AG09309 (cell line): ENCODE measurements at regions not wholly inside any gene's neighbourhood (a gene's known extent, or its start where the extent isn't known, plus 50 kb on each side); places are given as distances from the start of the nearest gene placed in this dataset.
"Not testable (repeated sequence)": the region's sequence is repeated elsewhere in the genome, so short reads cannot be mapped to it uniquely, and the experiment has no call there.

Experiments
- DNase-seq: peaks from one replicate; pipeline ENCODE4 v3.0.0-alpha.2; 2010; ENCODE audit warnings: low read depth
- H3K4me3 ChIP-seq: 2 replicates; pipeline ENCODE4 v1.5.1; 2011; ENCODE audit warnings: mild to moderate bottlenecking, low read depth, low read length, moderate library complexity; ENCODE audit not compliant: control insufficient read depth
- TF ChIP-seq, protein P1 (sequence below): IDR thresholded peaks from 2 replicates; pipeline ENCODE4 v1.5.1; 2011; ENCODE audit warnings: mild to moderate bottlenecking, low read depth, low read length, inconsistent platforms; ENCODE audit not compliant: insufficient read depth, control insufficient read depth; ENCODE audit errors: missing control alignments

DNA sequence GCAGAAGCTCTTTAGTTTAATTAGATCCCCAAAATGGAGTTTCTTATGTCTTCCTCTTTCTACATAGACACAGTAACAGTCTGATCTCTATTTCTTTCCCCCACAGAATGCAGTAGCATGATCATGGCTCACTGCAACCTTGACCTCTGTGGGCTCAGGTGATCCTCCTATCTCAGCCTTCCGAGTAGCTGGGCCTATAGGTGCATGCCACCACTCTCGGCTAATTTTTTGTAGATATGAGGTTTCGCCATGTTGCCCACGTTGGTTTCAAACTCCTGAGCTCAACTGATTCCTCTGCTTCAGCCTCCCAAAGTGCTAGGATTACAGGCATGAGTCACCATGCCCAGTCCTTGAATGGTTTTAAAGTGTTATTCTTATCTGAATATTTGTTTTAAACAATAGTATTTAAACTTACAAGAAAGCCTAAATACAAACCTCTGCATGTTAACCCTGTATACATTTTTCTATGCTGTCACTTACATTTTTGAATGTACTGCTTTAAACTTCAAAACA is 120.6 kb downstream of the GOSR1 start:
- no peak for DNase-seq
- no peak overlapping the region for H3K4me3 ChIP-seq
- TF ChIP-seq, protein P1, sequence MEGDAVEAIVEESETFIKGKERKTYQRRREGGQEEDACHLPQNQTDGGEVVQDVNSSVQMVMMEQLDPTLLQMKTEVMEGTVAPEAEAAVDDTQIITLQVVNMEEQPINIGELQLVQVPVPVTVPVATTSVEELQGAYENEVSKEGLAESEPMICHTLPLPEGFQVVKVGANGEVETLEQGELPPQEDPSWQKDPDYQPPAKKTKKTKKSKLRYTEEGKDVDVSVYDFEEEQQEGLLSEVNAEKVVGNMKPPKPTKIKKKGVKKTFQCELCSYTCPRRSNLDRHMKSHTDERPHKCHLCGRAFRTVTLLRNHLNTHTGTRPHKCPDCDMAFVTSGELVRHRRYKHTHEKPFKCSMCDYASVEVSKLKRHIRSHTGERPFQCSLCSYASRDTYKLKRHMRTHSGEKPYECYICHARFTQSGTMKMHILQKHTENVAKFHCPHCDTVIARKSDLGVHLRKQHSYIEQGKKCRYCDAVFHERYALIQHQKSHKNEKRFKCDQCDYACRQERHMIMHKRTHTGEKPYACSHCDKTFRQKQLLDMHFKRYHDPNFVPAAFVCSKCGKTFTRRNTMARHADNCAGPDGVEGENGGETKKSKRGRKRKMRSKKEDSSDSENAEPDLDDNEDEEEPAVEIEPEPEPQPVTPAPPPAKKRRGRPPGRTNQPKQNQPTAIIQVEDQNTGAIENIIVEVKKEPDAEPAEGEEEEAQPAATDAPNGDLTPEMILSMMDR: no peak

DNA sequence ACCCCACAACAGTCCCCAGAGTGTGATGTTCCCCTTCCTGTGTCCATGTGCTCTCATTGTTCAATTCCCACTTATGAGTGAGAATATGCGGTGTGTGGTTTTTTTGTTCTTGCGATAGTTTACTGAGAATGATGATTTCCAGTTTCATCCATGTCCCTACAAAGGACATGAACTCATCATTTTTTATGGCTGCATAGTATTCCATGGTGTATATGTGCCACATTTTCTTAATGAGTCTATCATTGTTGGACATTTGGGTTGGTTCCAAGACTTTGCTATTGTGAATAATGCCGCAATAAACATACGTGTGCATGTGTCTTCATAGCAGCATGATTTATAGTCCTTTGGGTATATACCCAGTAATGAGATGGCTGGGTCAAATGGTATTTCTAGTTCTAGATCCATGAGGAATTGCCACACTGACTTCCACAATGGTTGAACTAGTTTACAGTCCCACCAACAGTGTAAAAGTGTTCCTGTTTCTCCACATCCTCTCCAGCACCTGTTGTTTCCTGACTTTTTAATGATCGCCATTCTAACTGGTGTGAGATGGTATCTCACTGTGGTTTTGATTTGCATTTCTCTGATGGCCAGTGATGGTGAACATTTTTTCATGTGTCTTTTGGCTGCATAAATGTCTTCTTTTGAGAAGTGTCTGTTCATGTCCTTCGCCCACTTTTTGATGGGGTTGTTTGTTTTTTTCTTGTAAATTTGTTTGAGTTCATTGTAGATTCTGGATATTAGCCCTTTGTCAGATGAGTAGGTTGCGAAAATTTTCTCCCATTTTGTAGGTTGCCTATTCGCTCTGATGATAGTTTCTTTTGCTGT is 120.0 kb downstream of the GOSR1 start:
- not testable (repeated sequence) for DNase-seq, H3K4me3 ChIP-seq

DNA sequence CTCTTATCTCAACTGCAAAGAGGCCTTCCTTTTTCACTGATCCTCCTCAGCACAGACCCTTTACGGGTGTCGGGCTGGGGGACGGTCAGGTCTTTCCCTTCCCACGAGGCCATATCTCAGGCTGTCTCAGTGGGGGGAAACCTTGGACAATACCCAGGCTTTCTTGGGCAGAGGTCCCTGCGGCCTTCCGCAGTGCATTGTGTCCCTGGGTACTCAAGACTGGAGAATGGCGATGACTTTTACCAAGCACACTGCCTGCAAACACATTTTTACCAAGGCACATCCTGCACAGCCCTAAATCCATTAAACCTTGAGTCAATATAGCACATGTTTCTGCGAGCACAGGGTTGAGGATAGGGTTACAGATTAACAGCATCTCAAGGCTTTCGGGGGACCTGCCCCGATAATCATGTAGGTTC is 117.8 kb downstream of the GOSR1 start:
- H3K4me3 ChIP-seq, DNase-seq: not testable (repeated sequence)

DNA sequence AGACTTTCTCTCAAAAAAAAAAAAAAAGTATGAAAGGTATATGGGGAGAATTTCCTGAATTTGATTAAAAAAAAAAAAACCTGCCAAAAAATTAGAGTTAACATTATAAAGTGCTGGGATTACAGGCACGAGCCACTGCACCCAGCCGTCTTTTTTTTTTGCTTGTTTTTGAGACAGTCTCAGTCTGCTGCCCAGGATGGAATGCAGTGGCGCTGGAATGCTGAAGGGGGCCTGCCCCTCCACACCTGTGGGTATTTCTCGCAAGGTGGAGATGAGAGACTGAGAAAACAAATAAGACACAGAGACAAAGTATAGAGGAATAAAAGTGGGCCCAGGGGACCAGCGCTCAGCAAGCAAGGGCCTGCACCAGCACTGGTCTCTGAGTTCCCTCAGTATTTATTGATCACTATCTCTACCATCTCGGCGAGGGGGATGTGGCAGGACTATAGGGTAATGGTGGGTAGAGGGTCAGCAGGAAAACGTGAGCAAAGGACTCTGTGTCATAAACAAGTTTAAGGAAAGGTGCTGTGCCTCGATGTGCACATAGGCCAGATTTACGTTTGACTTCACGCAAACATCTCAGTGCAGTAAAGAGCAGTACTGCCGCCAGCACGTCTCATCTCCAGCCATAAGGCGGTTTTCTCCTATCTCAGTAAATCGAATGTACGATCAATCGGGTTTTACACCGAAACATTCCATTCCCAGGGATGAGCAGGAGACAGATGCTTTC is 117.2 kb downstream of the GOSR1 start:
- H3K4me3 ChIP-seq: no peak overlapping the region
- DNase-seq: no peak
- TF ChIP-seq, protein P1: no peak

DNA sequence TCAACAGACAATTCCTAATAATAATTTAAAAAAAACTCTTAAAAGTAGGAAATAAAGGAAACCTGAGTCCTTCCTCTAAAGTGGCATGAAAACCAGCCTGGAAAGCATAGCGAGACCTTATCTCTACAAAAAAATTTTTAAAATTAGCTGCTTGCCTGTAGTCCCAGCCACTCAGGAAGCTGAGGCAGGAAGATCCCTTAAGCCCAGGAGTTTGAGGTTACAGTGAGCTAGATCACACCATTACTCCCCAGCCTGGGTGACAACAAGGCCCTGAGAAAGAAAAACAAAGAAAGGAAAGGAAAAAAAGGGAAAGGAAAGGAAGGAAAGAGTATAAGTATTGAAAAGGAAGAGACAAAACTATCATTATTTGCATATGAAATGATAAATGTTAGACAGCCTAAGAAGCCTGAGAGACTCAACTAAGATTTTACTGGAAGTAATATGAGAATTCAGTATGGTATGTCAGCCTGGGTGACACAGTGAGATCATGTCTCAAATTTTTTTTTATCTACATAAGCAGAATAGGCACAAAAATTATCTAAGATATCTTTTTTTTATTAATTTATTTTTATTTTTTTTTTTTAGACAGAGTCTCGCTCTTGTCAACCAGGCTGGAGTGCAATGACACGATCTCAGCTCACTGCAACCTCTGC is 113.0 kb downstream of the GOSR1 start:
- DNase-seq: no peak
- TF ChIP-seq, protein P1: no peak
- H3K4me3 ChIP-seq: no peak overlapping the region

DNA sequence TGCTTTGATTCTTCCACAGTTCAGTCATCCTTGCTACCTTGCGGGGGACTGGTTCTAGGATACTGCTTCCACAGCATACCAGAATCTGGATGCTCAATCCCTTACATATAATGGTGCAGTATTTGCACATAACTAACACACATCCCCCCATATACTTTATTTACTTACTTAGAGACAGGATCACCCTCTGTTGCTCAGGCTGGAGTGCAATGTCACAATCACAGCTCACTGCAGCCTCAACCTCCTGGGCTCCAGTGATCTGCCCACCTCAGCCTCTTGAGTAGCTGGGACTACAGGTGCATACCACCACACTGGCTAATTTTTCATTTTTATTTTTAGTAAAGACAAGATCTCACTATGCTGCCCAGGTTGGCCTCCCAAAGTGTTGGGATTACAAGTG is 112.2 kb downstream of the GOSR1 start:
- TF ChIP-seq, protein P1: no peak
- H3K4me3 ChIP-seq: no peak overlapping the region
- DNase-seq: no peak

DNA sequence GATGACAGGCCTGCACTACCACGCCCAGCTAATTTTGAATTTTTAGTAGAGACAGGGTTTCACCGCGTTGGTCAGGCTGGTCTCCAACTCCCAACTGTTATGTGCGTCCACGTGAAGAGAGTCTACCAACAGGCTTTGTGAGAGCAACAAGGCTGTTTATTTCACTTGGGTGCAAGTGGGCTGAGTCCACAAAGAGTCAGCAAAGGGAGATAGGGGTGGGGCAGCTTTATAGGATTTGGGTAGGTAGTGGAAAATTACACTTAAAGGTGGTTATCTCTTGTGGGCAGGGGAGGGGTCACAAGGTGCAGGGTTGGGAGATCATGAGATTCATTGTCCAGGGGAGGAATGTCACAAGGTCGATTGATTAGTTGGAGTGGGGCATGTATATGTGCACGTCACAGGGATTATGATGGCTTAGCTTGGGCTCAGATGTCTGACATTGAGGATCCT is 111.6 kb downstream of the GOSR1 start:
- no peak for DNase-seq
- TF ChIP-seq, protein P1: no peak

More for the DNA sequence above, 111.6 kb downstream of the GOSR1 start:
- H3K4me3 ChIP-seq: no peak overlapping the region
